SK-N-MC (cell line): ENCODE measurements at regions not wholly inside any gene's neighbourhood (a gene's known extent, or its start where the extent isn't known, plus 50 kb on each side); places are given as distances from the start of the nearest gene placed in this dataset.

Experiments
- EZH2 ChIP-seq: fragments of 200-600 bp; sonication (generic); IDR thresholded peaks from one replicate; pipeline ENCODE4 v1.6.1; 2017; ENCODE audit warnings: antibody characterized with exemption
- POLR2AphosphoS5 ChIP-seq: IDR thresholded peaks from 2 replicates; pipeline ENCODE4 v1.6.1; 2012; ENCODE audit warnings: mild to moderate bottlenecking, low read depth, low read length, borderline replicate concordance

DNA sequence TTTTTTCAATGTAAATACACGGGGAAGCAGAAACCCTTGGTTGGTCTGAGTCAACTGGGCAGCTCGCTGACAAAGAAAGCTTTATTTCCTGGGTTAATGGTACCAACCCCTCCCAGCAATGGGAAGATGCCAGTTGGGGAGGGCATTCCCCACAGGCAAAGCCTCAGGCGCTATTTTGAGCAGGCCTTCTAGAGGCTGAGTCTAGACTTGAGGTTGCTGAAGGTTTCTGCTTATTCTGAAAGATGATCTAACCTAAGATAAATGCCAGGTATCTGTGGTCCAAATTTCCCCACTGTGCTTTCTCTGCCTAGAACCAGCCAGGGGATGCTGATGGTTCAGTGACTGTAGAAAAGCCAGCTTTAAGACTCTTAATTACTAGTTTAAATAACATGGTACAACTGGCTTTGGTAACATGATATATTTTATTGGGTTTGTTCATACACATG, 172.5 kb upstream of the JARID2 start:
- TF ChIP-seq POLR2AphosphoS5 = no peak
- no peak for TF ChIP-seq EZH2
